Keratinocyte (primary cell): ENCODE measurements at regions not wholly inside any gene's neighbourhood (a gene's known extent, or its start where the extent isn't known, plus 50 kb on each side); places are given as distances from the start of the nearest gene placed in this dataset.

Experiments used
- DNase-seq: peaks from one replicate; pipeline ENCODE4 v3.0.0-alpha.2; 2011; ENCODE audit warnings: low read depth, missing footprints, low spot score
- FAIRE-seq: peaks from 2 replicates; lab custom pipeline; 2011; peaks lifted over from hg19 to GRCh38; lab: Jason Lieb, UNC
- H2AFZ ChIP-seq: 2 replicates; pipeline ENCODE4 v1.6.0; 2012; ENCODE audit warnings: low read length, control low read depth, inconsistent platforms; ENCODE audit not compliant: control insufficient read depth
- H3K27ac ChIP-seq: 2 replicates; pipeline ENCODE4 v1.5.1; 2011; ENCODE audit warnings: low read length; ENCODE audit not compliant: control insufficient read depth, insufficient read depth
- H3K27me3 ChIP-seq: 3 replicates; pipeline ENCODE4 v1.6.0; 2011; ENCODE audit warnings: low read length; ENCODE audit not compliant: control insufficient read depth, insufficient read depth; ENCODE audit errors: extremely low read depth
- H3K36me3 ChIP-seq, 2 experiments: 2 replicates in 1 of 2; 3 replicates in 1 of 2; pipeline ENCODE4 v1.5.1; 2011; ENCODE audit warnings: low read length in 2 of 2, mild to moderate bottlenecking in 1 of 2; ENCODE audit not compliant: control insufficient read depth in 2 of 2, insufficient read depth in 2 of 2; ENCODE audit errors: extremely low read depth in 1 of 2
- H3K4me1 ChIP-seq: 3 replicates; pipeline ENCODE4 v1.5.1; 2011; ENCODE audit warnings: low read length; ENCODE audit not compliant: control insufficient read depth, insufficient read depth; ENCODE audit errors: extremely low read depth
- H3K4me2 ChIP-seq: 3 replicates; pipeline ENCODE4 v1.6.0; 2011; ENCODE audit warnings: low read depth, low read length; ENCODE audit not compliant: control insufficient read depth, insufficient read depth; ENCODE audit errors: extremely low read depth
- H3K4me3 ChIP-seq, 3 experiments: fragments of 200-600 bp in 1 of 3; sonication (generic) in 1 of 3; 2 replicates in 2 of 3; 3 replicates in 1 of 3; pipeline ENCODE4 v1.5.1; 2011 to 2016; ENCODE audit warnings: low read length in 3 of 3, mild to moderate bottlenecking in 3 of 3, control low read depth in 2 of 3, inconsistent platforms in 1 of 3, low read depth in 1 of 3, mixed read lengths in 1 of 3, mixed run types in 1 of 3, moderate library complexity in 1 of 3; ENCODE audit not compliant: control insufficient read depth in 2 of 3, insufficient read depth in 2 of 3; ENCODE audit errors: extremely low read depth in 1 of 3
- H3K79me2 ChIP-seq: 2 replicates; pipeline ENCODE4 v1.6.0; 2012; ENCODE audit warnings: low read length; ENCODE audit not compliant: control insufficient read depth, insufficient read depth
- H3K9ac ChIP-seq: 3 replicates; pipeline ENCODE4 v1.6.0; 2011; ENCODE audit warnings: low read length; ENCODE audit not compliant: control insufficient read depth, insufficient read depth; ENCODE audit errors: extremely low read depth
- H3K9me1 ChIP-seq: 3 replicates; pipeline ENCODE4 v1.6.0; 2011; ENCODE audit warnings: low read length; ENCODE audit not compliant: control insufficient read depth, insufficient read depth; ENCODE audit errors: extremely low read depth
- H3K9me3 ChIP-seq: 2 replicates; pipeline ENCODE4 v1.5.1; 2012; ENCODE audit warnings: low read depth, low read length; ENCODE audit not compliant: control insufficient read depth
- H4K20me1 ChIP-seq: 3 replicates; pipeline ENCODE4 v1.6.0; 2011; ENCODE audit warnings: low read length; ENCODE audit not compliant: control insufficient read depth, insufficient read depth; ENCODE audit errors: extremely low read depth
- CTCF ChIP-seq, 3 experiments: IDR thresholded peaks in 1 of 3; conservative IDR thresholded peaks in 1 of 3; optimal IDR thresholded peaks in 1 of 3; 2 replicates in 2 of 3; 3 replicates in 1 of 3; pipeline versions ENCODE3 to v1.5.1; 2011; ENCODE audit warnings: low read length in 3 of 3, mild to moderate bottlenecking in 3 of 3, moderate library complexity in 2 of 3, control low read depth in 1 of 3, inconsistent platforms in 1 of 3; ENCODE audit not compliant: insufficient read depth in 2 of 3; ENCODE audit errors: extremely low read depth in 1 of 3
- EZH2 ChIP-seq: IDR thresholded peaks from one replicate; pipeline ENCODE4 v1.6.1; 2012; ENCODE audit warnings: inconsistent platforms, mild to moderate bottlenecking, low read length, moderate library complexity
- dilution Hi-C: fragments of 300-500 bp; cut with MboI; formaldehyde crosslinking; loops from one replicate; pipeline ENCODE4 v1.7.0; 2020; ENCODE audit warnings: low sequenced_read_pairs; ENCODE audit not compliant: extremely low pct_ligation_motif_present

- no peak overlapping the region for H3K4me3 ChIP-seq
- FAIRE-seq (no peak), DNase-seq (no peak)
- no peak overlapping the region for H3K27ac ChIP-seq
- H3K27me3 ChIP-seq, result no peaks in the 10 kb centered on the region
- no peak for TF ChIP-seq CTCF (optimal IDR thresholded peaks at IDR 0.05 in 1 of 3, IDR thresholded peaks at IDR 0.05 in 1 of 3, conservative IDR thresholded peaks at IDR 0.05 in 1 of 3; ENCODE audit: extremely low read depth in 1 of 3, insufficient read depth in 2 of 3, low read length in 3 of 3)
- TF ChIP-seq EZH2, result no peak
- H3K9me3 ChIP-seq, result no peaks in the 10 kb centered on the region
- dilution Hi-C loops, result no loop called here
- no peak overlapping the region for H3K9ac ChIP-seq
- no peak overlapping the region for H3K4me2 ChIP-seq
- H4K20me1 ChIP-seq, result no peaks in the 10 kb centered on the region
- H2AFZ ChIP-seq, result no peak overlapping the region
- no peaks in the 10 kb centered on the region for H3K9me1 ChIP-seq
- H3K4me1 ChIP-seq, result no peaks in the 10 kb centered on the region
- H3K36me3 ChIP-seq, result no peaks in the 10 kb centered on the region
- no peaks in the 10 kb centered on the region for H3K79me2 ChIP-seq
Observed at GRCh38 chr10:81034383-81034782, 496.7 kb downstream of the SH2D4B start.

GRCh38 chr10:81036257-81036656 is 498.6 kb downstream of the SH2D4B start:
- no peaks in the 10 kb centered on the region for H3K79me2 ChIP-seq
- H3K9me3 ChIP-seq, result no peaks in the 10 kb centered on the region
- FAIRE-seq (no peak), DNase-seq (no peak)
- no peak overlapping the region for H3K27ac ChIP-seq
- no peaks in the 10 kb centered on the region for H4K20me1 ChIP-seq
- H3K27me3 ChIP-seq, result no peaks in the 10 kb centered on the region
- H3K4me3 ChIP-seq, result no peak overlapping the region
- H3K4me2 ChIP-seq, result no peak overlapping the region
- no peaks in the 10 kb centered on the region for H3K36me3 ChIP-seq
- H3K9ac ChIP-seq, result no peak overlapping the region
- H3K4me1 ChIP-seq, result no peaks in the 10 kb centered on the region
- dilution Hi-C loops, result no loop called here
- H3K9me1 ChIP-seq, result no peaks in the 10 kb centered on the region
- no peak overlapping the region for H2AFZ ChIP-seq
- no peak for TF ChIP-seq CTCF (optimal IDR thresholded peaks at IDR 0.05 in 1 of 3, IDR thresholded peaks at IDR 0.05 in 1 of 3, conservative IDR thresholded peaks at IDR 0.05 in 1 of 3; ENCODE audit: extremely low read depth in 1 of 3, insufficient read depth in 2 of 3, low read length in 3 of 3)
- no peak for TF ChIP-seq EZH2
